SJSA1 (cell line): ENCODE measurements at regions not wholly inside any gene's neighbourhood (a gene's known extent, or its start where the extent isn't known, plus 50 kb on each side); places are given as distances from the start of the nearest gene placed in this dataset.

Experiments
- DNase-seq, 2 experiments: peaks; one replicate each; pipeline ENCODE4 v3.0.0-alpha.2; 2015 to 2020; ENCODE audit warnings: low spot score in 2 of 2, low read depth in 1 of 2
- H3K27ac ChIP-seq: fragments of 250-450 bp; sonication (Bioruptor Pico); 2 replicates; pipeline ENCODE4 v1.5.1; 2020; ENCODE audit warnings: mild to moderate bottlenecking, moderate library complexity
- H3K27me3 ChIP-seq: fragments of 250-450 bp; sonication (Bioruptor Pico); replicated peaks from 2 replicates; pipeline ENCODE4 v1.5.1; 2020; ENCODE audit warnings: mild to moderate bottlenecking, moderate library complexity
- H3K36me3 ChIP-seq: fragments of 250-450 bp; sonication (Bioruptor Pico); 2 replicates; pipeline ENCODE4 v1.5.1; 2020; ENCODE audit warnings: mild to moderate bottlenecking
- H3K4me1 ChIP-seq: fragments of 250-450 bp; sonication (Bioruptor Pico); replicated peaks from 2 replicates; pipeline ENCODE4 v1.6.1; 2021; ENCODE audit warnings: mild to moderate bottlenecking
- H3K4me3 ChIP-seq: fragments of 250-450 bp; sonication (Bioruptor Pico); 2 replicates; pipeline ENCODE4 v1.5.1; 2020; ENCODE audit warnings: mild to moderate bottlenecking
- H3K9me3 ChIP-seq: fragments of 250-450 bp; sonication (Bioruptor Pico); replicated peaks from 2 replicates; pipeline ENCODE4 v1.5.1; 2020; ENCODE audit warnings: mild to moderate bottlenecking

DNA sequence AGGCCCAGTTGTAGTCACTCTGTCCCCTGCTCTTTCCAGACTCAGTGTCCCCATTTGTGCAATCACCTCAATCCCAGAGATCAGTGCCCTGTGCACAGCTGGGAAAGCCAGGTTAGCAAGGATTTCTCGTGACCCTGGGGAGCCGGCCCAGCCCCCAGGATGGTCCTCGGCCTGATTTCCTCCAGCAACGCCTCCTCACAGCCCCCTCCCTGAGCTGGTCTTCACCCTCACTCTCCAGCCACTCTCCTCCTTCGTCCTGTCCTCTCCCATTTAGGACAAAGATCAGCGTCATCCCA is 194.8 kb upstream of the C14orf180 start:
- H3K4me3 ChIP-seq = no peak overlapping the region
- H3K9me3 ChIP-seq = no peaks in the 10 kb centered on the region
- H3K27me3 ChIP-seq = peaks cover 9% of the 10 kb centered on the region; the same call in 1 of the 2 replicates
- DNase-seq = no peak
- H3K27ac ChIP-seq = no peak overlapping the region
- no peaks in the 10 kb centered on the region for H3K4me1 ChIP-seq
- no peaks in the 10 kb centered on the region for H3K36me3 ChIP-seq

DNA sequence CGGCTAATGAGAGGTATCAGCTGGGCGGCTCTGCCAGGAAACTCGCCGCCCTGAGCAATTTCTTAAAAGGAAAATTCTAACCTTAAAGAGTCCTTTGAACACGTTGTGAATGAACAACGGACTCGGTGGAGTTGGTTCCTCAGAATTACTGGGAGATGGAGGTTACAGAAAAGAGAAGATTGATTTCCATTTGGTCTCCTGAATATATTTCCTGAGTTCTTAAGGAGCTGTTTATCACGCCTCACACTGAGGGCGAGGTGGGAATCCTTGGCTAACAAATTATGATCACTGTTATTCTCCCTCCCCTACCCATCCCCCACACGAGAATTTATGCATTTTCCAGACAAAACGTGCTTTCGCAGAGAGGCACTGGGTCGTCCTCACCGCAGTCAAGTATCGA is 194.5 kb upstream of the C14orf180 start:
- Histone ChIP-seq H3K4me1 (no peaks in the 10 kb centered on the region), H3K9me3 (no peaks in the 10 kb centered on the region), H3K27ac (no peak overlapping the region), H3K36me3 (no peaks in the 10 kb centered on the region), H3K4me3 (no peak overlapping the region), H3K27me3 (peaks cover 9% of the 10 kb centered on the region; the same call in 1 of the 2 replicates)
- DNase-seq = no peak

DNA sequence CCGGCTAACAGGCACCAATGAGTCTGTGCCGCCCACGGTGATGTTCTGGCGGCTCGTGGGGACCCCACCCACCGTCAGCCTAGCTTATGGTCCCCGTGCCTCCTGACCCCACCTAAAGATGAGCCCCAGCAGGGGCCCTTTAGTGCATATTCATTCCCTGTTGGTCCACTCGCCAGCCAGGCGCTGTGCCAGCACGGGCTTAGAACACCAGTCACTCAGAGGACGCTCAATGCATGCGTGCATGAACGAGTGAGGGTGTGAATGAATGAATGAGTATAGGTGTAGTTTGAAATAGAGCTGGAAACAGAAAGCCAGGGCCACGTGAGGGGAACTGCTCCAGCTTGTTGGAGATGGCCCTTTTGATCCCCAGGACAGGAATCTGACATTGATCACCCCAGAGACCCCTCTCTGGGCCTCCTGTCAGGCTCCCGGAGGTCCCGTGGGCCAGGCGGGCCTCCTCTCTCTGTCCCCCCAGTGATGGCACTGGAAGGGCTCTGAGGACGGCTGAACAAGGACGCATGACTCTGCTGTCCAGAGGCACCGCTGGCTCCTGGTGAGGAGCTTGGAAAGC is 193.9 kb upstream of the C14orf180 start:
- H3K27me3 ChIP-seq = peaks cover 9% of the 10 kb centered on the region; the same call in 1 of the 2 replicates
- no peaks in the 10 kb centered on the region for H3K4me1 ChIP-seq
- no peaks in the 10 kb centered on the region for H3K9me3 ChIP-seq
- DNase-seq = no peak
- no peak overlapping the region for H3K27ac ChIP-seq
- H3K4me3 ChIP-seq = no peak overlapping the region
- no peaks in the 10 kb centered on the region for H3K36me3 ChIP-seq

DNA sequence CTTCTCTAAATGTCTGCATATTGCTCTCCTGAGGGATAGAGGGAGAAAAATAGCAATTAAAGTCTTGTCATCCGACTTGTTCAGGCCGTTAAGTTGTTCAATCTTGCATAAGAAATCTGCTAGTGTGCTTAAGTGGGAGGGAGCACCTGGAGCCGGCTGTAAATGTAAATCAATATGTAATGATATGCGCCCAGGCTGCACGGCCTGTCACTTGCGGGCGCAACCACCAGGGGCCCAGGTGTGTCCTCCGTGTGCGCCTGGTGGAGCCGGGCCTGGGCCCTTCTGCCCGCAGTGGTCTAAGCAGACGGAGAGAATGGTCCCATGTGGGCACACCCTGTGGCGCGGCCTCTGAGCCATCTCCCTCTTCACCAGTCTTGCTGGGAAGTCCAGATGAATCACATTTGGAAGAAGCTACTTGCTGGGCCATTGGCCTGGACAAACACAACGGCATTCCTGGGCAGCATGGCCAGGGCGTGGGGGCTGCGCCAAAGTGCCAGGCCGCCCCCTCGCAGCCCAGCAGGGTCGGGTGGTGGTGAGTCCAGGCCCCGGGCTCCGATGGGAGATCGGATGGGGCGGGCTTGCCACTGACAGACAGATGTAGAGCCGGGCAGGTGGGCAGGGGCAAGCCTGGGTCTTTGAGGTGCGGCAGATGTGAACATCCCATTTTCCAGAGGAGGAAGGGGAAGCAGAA is 193.3 kb upstream of the C14orf180 start:
- H3K27ac ChIP-seq = no peak overlapping the region
- H3K4me3 ChIP-seq = no peak overlapping the region
- DNase-seq = no peak
- H3K27me3 ChIP-seq = peaks cover 7% of the 10 kb centered on the region; the same call in 1 of the 2 replicates
- H3K4me1 ChIP-seq = no peaks in the 10 kb centered on the region
- no peaks in the 10 kb centered on the region for H3K36me3 ChIP-seq
- no peaks in the 10 kb centered on the region for H3K9me3 ChIP-seq

DNA sequence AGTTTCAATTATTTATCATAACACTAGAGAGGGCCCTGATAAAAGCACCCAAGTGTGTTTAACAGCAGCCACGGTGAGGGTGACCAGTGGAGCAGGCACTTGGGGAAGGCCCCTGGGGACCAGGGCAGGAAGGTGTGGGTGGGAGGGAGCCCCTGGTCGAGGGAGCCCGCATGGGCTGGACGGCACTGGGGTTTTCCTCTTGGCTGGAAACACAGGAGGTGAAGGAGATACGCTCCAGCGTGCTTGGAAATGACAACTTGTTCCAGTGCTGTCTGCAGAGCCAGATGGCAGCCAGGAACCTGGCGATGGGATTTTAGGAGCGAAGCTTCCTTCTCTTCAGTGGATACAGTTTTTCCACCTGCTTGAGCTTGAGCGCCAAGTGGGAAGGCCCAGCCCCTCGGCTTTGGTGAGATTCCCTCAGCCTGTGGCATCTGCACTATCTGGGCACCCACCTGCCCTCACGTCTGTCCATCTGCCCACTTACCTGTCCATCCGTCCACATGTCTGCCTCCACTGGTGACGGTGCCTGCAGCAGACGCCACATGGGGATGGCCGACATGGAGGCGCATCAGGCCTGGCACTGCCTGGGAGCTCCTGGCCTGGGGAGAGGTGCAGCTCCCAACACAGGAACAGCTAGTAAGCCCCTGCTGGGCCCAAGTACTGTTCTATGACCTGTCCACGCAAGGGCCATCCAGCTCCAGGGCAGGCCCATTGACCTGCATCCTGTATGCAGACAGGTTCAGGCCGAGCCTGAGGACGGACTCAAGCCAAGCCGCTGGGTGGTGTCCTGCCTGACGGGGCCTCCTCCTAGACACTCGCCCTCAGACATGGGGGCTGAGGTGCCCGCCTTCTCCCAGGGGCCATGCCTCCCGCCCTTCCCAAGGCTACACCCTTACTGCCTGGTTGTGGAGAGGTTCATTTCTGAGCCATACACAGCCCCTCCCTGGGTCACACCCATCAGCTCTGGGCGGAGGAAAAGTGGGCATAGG is 192.2 kb upstream of the C14orf180 start:
- H3K36me3 ChIP-seq = no peaks in the 10 kb centered on the region
- H3K4me1 ChIP-seq = no peaks in the 10 kb centered on the region
- H3K27me3 ChIP-seq = peaks cover 6% of the 10 kb centered on the region; the same call in 1 of the 2 replicates
- peak in 1 of 2 experiments; percentile 34 for DNase-seq
- no peak overlapping the region for H3K27ac ChIP-seq
- no peak overlapping the region for H3K4me3 ChIP-seq
- no peaks in the 10 kb centered on the region for H3K9me3 ChIP-seq

DNA sequence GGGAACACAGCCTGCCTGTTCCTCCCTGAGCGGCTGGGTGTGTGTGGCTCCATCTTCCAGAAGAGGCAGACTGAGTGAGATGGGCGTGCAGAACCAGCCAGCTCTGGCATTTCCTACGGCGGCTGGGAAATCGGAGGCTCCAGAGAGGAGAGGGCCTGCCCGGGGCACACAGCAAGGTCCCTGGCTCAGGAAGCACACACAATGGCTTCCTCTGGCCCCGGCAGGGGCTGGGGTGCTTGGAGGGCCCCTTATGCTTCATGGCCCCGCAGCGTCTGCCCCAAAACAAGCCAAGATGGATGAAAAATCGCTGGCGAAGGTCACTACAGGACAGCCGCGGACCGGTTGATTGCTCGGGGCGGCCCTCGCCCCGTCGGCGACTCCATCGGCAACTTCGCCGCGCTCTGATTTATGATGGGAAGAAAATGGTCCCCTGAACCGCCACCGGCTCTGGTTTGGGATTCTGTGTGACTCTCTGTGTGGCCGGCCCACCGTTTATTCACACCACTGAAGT is 191.5 kb upstream of the C14orf180 start:
- H3K9me3 ChIP-seq = no peaks in the 10 kb centered on the region
- peaks cover 6% of the 10 kb centered on the region; the same call in 1 of the 2 replicates for H3K27me3 ChIP-seq

DNA sequence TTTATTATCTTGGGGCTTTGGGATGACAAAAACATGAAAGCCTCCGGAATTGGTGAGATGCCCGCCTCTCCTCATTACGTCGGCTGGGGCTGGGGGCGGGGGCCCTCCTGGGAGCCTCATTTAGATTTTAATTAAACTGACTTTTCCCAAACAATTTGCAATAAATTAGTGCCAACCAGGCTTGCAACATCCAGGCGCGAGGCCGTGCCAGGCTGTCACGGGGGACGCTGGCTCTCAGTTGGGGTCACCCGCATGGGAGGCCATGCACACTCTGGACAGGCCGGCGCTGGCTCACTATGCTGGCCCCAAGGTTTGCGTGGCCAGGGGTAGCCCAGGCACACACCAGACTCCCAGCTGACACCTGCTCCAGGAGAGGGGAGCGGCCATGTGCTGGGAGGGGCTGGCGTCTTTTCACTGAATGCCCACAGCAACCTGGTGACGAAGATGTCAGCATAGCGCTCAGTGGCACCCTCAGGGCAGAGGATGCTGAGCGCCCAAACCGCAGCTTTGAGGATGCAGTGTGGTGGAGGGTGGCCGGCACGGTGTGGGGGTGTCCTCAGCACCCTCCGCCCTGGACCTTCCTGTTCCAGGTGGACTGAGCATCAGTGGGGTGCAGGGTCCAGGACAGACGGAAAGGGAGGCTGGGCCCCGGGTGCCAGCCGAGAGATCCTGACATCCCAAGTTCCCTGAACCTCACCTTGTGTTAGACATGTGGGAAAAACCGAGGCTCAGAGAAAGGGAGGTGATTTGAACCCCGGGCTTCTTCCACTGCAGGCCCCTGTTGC is 190.8 kb upstream of the C14orf180 start:
- DNase-seq = no peak
- Histone ChIP-seq H3K36me3 (no peaks in the 10 kb centered on the region), H3K9me3 (no peaks in the 10 kb centered on the region), H3K4me1 (no peaks in the 10 kb centered on the region), H3K27me3 (peaks cover 6% of the 10 kb centered on the region; the same call in 1 of the 2 replicates), H3K27ac (no peak overlapping the region), H3K4me3 (no peak overlapping the region)

More for the DNA sequence above, 191.5 kb upstream of the C14orf180 start:
- no peak overlapping the region for H3K4me3 ChIP-seq
- no peaks in the 10 kb centered on the region for H3K4me1 ChIP-seq
- no peak overlapping the region for H3K27ac ChIP-seq
- H3K36me3 ChIP-seq = no peaks in the 10 kb centered on the region
- no peak for DNase-seq

DNA sequence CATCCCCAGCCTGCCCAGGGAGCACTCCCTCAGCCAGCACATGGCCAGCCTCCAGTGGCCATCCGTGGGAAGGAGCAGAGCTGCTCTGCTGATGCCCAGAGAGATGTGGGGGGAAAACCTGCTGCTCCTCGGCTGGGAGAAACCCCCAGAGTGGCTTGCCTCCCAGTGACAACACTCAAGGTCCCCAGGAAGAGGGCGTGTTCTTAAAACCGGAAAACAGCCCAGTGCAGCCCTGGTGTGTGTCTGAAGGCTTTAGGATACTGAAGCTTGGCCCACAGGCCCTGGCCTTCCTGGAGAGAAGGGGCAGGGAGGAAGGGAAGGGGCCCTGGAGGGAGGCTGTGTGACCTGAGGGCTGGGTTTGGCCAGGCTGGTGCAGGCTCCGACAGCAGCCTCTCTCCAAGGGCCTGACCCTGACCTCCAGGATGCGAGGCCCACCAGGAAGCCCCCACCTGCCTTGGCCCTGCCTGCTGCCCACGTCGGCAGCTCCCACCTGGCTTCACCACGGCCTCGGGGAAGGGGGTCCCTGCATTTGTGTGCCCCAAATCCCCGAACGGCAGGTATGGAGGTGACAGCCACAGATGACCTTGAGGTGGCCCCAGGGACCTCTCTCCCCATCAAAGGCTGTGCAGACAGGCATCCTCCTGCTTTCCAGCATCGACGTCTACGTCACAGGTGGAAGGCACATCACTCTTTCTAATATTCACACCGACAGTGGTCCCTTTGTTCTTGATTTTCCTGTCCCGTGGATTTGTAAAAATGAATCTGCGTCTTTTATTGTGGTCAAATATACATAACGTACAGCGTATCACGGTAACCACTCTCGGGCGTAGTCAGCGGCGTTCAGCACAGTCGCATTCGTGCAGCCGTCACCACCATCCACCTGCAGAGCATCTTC is 190.0 kb upstream of the C14orf180 start:
- Histone ChIP-seq H3K9me3 (no peaks in the 10 kb centered on the region), H3K27ac (no peak overlapping the region), H3K27me3 (peaks cover 6% of the 10 kb centered on the region; the same call in 1 of the 2 replicates), H3K36me3 (no peaks in the 10 kb centered on the region), H3K4me3 (no peak overlapping the region), H3K4me1 (no peaks in the 10 kb centered on the region)
- peak in 1 of 2 experiments; percentile 37 for DNase-seq

DNA sequence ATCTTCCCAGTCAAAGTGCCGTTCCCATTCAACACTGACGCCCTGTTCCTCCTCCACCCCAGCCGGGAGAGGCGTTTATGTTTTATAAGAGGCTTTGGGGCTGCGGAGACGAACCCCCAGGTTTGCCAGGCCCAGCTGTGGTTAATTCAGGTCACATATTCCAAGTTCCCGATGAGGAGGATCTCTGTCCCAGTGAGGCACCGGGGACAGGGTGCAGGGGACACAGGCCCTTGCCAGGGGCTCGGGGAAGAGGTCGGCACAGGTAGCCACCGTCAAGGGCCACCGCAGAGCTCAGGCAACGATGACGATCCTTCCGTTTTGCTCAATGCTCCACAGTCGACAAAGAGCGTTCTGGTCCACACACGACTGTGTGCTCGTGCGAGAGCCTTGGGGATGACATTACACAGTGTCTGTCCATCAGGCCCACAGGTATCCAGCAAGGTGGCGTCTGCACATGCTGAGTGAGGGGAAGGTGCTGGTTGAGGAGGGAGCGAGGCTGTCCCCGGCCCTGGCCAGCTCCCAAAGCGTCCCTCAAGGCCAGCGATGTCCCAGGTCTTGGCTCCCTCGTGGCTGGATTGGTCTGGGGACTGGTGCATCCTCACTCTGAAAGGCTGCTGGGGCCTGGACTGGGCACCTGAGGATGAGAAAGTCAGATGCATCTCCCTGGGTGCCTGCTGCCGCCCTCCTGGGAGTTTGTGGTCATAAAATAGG is 189.2 kb upstream of the C14orf180 start:
- H3K4me3 ChIP-seq = no peak overlapping the region
- no peaks in the 10 kb centered on the region for H3K4me1 ChIP-seq
- H3K27me3 ChIP-seq = peaks cover 6% of the 10 kb centered on the region; the same call in 1 of the 2 replicates
- DNase-seq = no peak
- no peaks in the 10 kb centered on the region for H3K36me3 ChIP-seq
- H3K27ac ChIP-seq = no peak overlapping the region
- no peaks in the 10 kb centered on the region for H3K9me3 ChIP-seq

DNA sequence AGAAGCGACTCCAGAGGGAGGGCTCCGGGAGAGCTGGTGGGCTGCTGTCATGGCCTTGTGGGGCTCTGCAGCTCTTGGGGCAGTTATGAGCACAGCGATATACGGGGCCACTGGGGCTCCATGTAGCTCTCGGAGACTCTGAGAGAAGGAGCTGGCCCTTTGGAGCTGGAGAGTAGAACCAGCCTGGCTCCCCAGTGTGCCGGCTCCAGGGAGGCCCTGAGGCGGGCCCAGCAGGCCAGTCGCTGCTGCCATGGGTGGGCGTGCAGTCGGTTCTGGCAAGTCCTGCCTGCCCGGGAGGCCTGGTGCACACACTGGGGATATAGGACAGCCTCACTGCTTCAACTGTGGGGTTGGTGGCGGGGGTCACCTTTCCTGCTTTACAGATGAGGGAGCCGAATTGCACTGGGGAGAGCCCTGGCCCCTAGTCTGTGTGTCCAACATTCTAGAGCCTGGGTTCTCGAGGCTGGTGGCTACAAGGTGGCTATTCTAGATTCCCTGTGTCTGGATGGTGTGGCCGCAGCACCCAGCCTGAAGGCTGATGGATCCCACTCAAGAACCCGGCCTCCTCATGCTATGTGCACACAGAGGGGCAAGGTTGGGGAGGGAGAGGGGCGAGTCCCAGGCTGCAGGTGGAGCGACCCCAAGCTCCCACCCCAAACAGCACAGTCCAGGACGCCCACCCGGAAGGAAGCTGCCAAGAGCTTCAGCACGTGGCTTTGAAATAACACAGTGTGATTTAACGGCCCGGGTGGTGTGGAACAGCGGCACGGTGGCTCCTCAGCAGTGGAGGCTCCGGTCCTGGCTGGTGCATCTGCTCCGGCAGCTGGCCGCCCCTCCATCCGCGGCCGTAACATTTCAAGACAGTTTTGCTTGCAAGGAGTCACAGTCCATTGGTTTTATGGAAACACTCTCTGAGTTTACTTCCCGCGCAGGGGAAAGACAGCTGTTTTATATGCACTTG is 188.3 kb upstream of the C14orf180 start:
- Histone ChIP-seq H3K36me3 (no peaks in the 10 kb centered on the region), H3K4me3 (no peak overlapping the region), H3K27me3 (peaks cover 3% of the 10 kb centered on the region; the same call in 1 of the 2 replicates), H3K27ac (no peak overlapping the region), H3K4me1 (no peaks in the 10 kb centered on the region), H3K9me3 (no peaks in the 10 kb centered on the region)
- DNase-seq = no peak

DNA sequence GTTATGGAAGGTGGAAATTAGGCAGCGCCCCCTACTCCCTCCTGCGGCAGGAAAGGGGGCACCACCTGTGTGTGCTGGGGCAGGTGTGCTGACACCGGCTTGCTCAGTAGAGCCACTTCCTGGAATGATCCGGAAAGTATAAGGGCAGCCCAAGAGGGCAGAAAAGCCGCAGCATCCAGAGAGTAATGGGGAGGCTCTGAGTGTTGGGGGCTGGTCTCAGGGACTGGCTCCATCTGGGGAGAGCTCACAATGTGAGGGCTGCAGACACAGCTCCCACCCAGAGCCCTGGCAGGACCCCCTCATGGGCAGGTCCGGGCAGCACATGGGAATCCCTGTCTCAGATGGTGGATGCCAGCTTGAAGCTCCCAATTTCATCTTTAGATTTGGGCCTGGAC is 187.6 kb upstream of the C14orf180 start:
- H3K9me3 ChIP-seq = no peaks in the 10 kb centered on the region
- H3K4me1 ChIP-seq = no peaks in the 10 kb centered on the region
- no peak for DNase-seq
- H3K36me3 ChIP-seq = no peaks in the 10 kb centered on the region
- no peak overlapping the region for H3K27ac ChIP-seq
- no peaks in the 10 kb centered on the region for H3K27me3 ChIP-seq
- H3K4me3 ChIP-seq = no peak overlapping the region
